ENCODE measurements at regions not wholly inside any gene's neighbourhood (a gene's known extent, or its start where the extent isn't known, plus 50 kb on each side); places are given as distances from the start of the nearest gene placed in this dataset.

DNA sequence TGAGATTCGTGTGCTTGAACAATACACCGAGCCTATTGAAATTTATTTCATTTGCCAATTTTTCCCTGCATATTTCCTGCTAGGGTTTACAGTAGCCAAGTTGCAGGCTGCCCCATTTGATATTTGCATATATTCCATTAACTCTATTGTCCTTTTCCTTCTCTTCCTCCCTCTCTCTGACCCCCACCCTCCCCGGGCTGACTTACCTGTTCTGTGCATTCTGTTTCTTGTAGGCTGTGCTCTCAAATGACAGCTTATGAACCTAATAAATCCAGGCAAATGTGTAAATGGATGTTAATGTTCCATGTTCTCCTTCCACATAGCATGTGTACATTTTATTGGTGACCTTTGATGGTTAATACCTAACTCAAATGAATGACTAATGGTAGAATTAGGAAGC, 1169.2 kb upstream of the WWC1 start:
- TF ChIP-seq POLR2A (IDR thresholded peaks at IDR 0.05; ENCODE audit: low read length) = no peak
- no peak for TF ChIP-seq GATA1 (IDR thresholded peaks at IDR 0.05; ENCODE audit: low read depth, low read length)
